Pulmonary artery endothelial cell (primary cell): ENCODE measurements at regions not wholly inside any gene's neighbourhood (a gene's known extent, or its start where the extent isn't known, plus 50 kb on each side); places are given as distances from the start of the nearest gene placed in this dataset.
"Not testable (repeated sequence)": the region's sequence is repeated elsewhere in the genome, so short reads cannot be mapped to it uniquely, and the experiment has no call there.

Experiments used
- DNase-seq: peaks from one replicate; pipeline ENCODE4 v3.0.0-alpha.2; 2011; ENCODE audit warnings: low read depth, low spot score

DNA sequence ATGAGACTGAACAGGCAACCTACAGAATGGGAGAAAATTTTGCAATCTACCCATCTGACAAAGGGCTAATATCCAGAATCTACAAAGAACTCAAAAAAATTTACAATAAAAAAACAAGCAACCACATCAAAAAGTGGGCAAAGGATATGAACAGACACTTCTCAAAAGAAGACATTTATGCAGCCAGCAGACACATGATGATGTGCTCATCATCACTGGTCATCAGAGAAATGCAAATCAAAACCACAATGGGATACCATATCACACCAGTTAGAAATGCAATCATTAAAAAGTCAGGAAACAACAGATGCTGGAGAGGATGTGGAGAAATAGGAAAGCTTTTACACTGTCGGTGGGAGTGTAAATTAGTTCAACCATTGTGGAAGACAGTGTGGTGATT, 51.7 kb upstream of the PAXBP1 start:
- not testable (repeated sequence) for DNase-seq

DNA sequence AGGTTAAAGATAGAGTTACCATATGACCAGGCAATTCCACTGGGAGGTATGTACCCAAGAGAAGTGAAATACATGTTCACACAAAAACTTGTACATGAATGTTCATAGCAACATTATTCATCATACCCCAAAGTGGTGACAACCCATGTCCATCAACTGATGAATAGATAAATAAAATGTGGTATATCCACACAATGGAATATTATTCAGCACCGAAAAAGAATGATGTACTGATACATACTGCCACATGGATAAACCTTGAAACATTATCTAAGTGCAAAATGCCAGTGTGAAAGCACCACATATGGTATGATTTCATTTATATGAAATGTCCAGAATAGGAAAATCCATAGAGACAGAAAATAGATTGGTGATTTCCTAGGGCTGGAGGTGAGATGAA, 53.4 kb upstream of the PAXBP1 start:
- DNase-seq: no peak

DNA sequence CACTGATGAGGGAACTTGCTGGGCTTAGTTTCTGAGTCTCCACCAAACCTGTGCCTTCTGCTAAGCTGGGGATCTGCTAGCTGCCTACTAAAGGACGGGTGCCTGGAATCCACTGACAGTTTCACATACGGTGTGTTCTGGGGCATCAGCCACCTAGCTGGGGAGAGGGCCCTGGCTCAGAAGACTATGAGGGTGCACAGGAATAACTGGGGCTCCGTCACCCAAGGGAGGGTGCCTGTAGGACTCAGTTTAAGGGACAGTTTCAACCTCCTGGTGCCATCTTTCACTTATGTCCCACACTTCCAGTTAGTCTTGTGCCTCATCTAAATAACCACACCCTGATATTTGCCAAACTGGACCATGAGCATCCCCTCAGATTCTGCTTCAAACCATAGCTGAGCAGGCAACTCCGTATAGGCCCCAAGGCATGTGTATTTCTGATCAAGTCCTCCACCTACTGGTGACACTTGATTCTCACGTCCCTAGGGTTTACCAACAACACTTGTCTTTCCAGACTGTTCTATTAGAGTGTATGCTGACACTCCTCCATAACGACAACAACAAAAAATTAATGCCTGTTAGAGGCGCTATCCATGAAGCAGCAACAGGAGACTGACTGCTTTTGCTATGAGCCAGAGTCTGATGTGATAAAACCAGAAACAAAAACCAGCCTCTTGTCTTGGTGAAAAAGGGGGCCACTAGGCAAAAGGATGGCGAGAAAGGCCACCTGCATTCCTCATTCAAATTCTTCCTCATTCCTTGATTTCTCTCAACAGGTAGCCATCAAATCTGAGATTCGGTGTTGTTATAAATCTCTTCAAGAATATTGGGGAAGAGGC, 55.0 kb upstream of the PAXBP1 start:
- peak; percentile 46 for DNase-seq

DNA sequence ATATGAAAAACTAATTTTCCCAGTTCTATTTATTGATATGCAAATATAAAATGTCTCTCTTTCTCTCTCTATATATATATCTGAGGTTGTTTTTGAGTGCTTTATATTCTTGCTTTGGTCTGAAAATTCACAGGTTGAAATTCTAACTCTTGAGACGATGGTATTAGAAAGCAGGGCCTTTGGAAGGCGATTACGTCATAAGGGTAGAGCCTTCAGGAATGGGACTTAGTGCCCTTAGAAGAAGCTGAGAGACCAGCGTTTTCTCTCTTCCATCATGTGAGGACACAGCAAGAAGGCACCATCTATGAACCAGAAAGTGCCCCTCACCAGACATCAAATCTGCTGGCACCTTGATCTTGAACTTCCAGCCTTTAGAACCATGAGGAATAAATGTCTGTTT, 57.4 kb upstream of the PAXBP1 start:
- DNase-seq: no peak

DNA sequence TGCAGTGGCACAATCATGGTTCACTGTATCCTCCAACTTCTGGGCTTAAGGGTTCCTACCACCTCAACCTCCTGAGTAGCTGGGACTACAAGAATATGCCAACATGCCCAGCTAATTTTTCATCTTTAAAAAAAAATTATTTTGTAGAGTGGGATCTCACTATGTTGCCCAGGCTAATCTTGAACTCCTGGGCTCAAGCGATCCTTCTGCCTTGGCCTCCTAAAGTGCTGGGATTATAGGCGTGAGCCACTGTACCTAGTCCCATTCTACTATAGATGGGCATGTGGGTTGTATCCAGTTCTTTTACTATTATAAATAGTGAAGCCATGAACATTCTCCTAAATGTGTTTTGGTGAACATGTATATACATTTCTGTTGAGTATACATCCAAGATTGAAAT, 57.9 kb upstream of the PAXBP1 start:
- DNase-seq: no peak

DNA sequence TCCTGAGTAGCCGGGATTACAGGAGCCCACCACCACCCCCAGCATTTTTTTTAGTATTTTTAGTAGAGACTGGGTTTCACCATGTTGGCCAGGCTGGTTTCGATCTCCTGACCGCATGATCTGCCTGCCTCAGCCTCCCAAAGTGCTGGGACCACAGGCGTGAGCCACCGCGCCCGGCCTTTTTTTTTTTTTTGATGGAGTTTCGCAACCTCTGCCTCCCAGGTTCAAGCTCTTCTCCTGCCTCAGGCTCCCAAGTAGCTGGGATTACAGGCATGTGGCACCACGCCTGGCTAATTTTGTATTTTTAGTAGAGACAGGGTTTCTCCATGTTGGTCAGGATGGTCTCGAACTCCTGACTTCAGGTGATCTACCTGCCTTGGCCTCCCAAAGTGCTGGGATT, 60.2 kb upstream of the PAXBP1 start:
- DNase-seq: not testable (repeated sequence)

DNA sequence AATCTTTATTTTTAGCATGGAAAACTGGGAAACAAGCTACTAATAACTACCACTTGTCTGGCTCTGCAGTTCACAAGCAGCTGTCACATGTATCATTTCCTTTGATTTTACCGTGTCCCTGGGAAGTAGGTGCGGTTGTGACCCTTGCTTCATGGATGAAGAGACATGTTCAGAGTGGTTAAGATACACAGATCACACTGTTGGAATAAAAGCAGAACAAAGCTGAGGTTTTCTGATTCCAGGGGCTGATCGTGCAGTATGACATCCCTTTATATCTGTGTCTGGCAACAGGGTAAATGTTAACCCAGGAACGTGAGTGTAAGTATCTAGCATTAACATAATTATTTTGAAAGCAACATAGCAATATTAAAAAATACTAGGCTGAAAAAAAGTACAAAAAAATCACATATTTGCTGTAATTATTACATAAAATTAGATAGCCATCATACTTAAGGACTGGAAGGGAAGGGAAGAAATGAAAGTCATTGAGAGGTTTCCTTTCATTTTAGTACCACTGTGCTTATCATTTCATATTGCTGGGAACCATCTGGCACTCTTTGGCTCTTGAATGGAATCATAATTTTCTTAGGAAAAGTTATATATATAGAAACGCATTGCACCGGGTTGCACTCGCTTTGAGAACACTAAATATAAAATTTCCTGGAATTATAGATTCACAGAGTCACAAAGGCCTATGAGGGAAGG, 62.8 kb upstream of the PAXBP1 start:
- DNase-seq: no peak

DNA sequence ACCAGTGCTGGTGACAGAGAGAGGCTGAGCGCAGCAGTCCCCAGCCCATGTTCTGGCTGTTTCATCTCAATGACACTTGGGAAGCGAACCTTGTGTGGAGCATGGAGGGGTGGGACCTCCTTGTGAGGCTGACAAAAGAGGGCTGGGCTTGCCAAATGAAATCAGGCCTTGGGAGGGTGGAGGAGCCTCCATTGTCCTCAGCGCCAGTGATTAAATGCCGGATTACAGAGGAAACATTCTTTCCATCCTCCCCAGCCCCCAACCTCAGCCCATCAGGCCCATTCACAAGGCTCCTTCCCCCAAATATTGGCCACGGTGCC, 63.3 kb upstream of the PAXBP1 start:
- DNase-seq: no peak

DNA sequence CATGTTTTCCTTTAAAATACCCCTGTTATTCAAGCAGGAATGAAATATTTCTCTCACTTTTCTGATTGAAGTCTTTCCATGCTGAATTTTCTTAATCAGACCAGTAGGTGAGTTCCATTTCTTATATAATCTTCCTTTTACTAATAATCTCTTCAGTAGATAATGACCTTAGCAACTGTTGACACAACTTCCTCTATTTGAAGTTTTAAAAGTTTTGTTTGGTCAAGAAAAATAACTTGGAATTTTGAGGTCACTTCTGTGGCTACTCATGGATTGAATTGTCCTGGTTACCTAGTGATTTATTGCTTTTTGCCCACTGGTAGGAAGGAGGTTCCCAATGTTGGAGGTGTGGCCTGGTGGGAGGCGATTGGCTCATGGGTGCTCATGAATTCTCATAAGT, 70.6 kb upstream of the PAXBP1 start:
- DNase-seq: no peak

DNA sequence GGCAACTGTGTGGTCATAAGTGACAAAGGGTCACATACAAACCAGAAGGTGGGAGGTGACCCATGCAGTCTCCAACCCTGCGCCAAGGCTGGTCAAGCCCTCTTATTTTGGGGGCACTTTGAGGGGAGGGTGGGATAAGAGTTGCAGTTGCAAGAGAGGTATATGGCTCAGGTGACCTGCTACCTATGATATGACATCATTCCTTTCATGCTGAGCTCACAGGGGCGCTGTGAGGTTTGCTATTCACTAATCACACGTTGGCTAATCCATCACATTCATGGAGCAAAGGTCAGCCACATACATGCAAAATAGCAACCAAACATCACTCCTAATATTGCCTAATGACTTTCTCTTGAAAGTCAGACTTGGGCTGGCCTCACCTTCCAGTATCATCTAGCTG, 72.0 kb upstream of the PAXBP1 start:
- DNase-seq: no peak

DNA sequence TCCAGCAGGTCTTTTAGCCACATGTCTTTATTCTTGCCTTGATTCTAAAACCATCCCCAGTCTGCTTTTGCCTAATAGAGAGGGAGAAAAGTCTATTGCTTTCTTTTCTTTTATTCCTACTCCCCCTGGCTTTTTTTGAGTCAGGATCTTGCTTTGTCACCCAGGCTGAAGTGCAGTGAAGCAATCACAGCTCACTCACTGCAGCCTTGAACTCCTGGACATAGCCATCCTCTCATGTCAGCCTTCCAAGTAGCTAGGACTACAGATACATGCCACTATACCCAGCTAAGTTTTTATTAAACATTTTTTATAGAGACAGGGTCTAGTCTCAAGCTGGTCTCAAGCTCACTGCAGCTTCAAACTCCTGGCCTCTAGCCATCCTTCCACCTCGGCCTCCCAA, 72.5 kb upstream of the PAXBP1 start:
- no peak for DNase-seq

DNA sequence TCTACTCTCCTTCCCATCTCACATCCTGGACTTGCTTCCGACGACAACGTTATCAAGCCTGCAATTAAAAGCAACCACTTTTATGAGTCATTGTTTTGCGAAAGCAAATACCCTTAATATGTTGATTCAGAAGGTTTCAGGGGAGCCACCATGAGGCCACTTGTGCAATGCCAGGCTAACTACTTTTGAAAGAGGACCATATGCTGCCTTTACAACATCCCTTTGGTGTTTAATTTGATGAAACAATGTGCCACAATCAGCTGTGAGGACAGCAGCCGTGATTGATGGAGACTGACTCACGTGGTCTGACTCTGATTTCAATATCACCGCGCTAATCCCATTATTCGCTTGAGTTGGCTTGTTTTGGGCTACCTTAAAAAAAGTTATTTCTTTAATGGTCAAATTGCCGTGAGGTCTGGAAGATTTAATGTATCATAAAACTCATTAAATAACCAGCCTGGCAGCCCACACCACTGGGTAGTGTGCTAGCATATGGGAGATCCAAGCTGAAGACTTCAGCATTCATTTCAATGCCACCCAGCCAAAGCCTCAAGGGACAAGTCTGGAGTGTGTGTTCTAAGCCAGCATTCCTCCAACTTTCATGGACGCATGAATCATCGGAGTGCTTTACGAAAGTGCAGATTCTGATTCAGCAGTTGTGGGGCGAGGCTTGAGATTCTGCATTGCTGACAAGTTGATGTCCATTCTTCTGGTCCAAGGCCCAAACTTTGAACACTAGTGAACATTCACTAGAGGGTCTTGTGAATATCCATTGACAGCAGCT, 73.3 kb upstream of the PAXBP1 start:
- DNase-seq: no peak

DNA sequence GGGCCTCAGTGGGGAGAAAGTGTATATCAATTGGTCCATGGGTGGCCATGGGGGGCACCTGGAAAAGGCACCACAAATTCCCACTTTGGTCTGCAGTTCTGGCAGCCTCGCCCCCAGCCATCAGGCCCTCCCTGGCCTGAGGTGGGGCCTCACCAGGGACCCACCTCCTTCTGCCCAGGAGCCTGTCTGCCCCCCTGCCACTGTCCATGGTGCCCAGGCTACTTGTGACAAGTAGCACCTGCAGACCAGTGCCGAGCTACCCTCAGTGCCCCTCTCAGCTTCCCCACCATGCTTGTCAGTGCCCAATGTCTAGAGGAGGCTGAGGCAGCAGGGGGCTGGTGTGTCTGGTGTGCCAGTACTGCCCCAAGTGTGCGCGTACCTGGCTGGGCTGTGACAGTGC, 87.1 kb upstream of the PAXBP1 start:
- no peak for DNase-seq

DNA sequence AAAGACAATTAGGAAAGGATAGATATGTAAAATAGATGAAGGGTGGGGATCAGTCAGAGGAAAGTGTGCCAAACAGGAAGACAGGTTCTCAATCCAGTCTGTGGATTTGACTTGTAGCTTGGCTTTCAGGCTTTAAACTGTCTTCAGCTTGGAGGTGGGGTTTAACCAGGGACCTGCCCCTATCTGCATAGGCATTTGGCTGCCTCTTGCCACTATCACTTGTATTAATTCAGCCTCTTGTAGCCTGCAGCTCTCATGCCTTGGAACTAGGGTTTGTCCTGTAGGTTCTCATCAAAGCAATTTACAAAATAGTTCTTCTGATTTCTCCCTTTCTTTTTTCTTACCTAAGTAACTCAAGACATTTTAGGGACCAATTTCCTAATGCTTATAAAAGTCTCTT, 88.8 kb upstream of the PAXBP1 start:
- DNase-seq: no peak

DNA sequence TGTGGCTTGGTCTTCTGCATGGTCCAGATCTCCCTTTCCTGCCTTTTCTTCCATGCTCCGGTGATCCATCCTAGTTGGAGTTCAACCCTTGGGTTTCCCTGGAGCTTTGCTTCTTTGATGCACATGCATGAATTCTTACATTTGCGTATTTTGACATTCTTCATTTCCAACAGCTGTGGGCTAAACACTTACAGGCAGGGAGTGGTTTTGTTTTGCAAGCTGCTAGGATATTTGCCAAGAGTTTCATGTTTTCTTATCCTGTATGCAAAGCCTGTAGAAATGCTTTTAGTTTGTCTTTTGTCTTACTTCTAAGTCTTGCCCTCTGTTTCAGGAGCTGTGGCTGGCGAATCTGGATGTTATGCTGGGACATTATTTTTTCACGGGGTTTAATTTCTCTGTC, 90.3 kb upstream of the PAXBP1 start:
- DNase-seq: no peak

DNA sequence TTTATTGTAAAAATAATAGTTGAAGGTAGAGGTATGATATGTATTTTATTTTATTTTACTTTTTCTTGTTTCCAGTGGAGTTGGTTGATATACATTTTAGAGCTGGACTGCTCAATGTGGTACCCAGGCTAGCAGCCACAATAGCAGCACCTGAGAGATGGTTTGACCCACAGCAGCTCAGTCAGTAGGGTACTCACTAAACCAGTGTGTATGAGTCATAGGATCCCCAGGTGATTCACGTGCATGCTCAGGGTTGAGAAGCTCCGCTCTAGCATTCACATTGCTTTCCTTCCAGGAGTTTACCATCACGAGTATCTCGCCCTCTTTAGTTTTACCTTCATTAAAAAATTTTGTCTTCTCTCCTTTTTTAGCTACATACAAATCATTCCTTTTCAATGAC, 96.0 kb upstream of the PAXBP1 start:
- DNase-seq: no peak

DNA sequence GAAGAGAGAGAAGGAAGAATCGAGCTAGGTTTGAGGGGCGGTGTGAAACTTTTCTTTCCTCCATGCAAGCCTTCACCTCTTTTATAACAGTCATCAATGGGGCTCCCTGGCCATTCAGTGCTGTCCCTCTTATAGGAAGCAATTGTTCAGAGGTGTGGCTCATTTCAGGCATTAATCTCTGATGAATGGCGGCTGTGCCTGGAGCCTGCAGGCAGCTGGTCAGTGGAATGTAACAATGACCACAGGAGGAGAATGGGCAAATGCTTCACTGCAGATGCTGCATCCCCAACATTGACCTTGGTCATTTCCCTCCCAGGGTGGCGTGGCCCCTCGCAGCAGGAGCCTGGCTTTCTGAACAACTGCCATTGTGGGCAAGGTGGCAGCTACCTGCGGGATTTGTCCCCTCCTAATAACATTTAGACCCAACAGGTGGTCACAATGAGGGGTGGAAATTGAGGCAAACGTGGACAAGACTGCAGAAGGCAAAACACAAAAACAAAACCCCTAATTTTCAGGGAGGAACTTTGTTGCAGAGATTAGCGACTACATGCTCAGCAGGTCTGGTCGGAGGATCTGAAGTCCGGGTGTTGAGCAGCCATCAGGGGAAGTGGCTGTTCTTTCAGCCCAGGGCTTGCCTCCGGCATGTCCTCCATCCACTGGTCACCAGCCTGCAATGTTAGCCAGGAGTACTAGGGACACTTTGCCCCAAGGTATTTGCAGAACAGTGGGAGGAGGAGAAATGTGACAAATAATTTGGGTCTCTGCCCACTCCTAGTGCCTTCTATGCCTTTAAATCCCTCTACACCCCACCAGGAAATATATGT, 97.3 kb upstream of the PAXBP1 start:
- no peak for DNase-seq

DNA sequence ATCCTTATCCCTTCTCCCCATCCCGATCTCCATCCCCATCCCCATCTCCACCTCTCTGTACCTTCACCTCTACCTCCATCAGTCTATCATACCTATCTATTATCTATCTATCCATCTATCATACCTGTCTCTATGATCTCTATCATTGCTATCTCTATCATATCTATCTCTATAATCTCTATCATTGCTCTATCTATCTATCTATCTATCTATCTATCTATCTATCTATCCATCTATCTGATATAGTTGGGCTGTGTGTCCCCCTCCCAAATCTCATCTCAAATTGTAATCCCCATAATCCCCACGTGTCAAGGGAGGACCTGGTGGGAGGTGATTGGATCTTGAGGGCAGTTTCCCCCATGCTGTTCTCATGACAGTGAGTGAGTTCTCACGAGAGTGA, 97.9 kb upstream of the PAXBP1 start:
- no peak for DNase-seq

DNA sequence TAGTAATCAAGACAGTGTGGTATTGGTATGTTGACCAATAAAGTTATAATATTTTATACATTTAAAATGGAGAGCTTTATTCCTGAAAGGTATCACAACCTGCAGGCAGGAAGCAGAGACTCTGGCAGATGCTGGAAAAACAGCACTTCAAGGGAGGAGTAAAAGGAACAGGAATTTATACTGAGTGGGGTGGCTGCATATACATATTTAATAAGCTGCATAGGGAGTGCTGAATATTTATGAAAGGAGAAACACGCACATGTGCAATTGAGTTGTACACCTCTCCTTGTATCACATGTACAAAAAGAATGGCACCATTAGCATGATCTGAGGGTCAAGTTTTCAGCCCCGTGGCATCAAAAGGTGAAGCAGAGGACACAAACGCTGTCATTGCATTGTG, 104.9 kb upstream of the PAXBP1 start:
- DNase-seq: no peak

DNA sequence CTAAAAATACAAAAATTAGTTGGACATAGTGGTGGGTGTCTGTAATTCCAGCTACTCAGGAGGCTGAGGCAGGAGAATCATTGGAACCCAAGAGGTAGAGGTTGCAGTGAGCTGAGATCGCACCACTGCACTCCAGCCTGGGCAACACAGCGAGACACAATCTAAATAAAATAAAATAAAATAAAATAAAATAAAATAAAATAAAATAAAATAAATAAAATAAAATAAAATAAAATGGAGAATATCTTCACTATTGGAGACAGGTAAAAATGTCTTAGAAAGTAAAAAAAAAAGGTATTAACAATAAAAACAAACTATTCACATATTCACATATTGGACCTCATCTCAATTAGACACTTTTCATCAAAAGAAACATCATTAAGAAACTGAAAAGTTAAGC, 106.3 kb upstream of the PAXBP1 start:
- not testable (repeated sequence) for DNase-seq

DNA sequence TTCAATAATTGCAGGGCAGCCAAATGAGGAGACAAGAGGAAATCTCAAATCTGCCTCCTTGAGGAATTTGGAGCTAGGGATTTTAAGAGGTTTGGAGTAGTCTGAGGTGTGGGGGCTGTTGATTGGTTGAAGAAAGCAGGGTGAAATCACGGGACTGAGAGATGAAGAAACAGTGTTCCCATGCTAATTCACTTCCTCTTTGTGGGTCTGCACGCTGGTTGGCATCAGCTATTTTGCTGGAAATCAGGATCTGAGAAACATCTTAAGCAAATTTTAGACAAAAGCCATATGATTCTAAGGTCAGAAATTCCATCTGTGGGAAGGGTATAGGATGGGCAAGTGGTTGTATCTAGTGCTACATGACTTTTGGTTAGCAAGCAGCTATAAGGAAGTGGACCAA, 107.1 kb upstream of the PAXBP1 start:
- DNase-seq: no peak

DNA sequence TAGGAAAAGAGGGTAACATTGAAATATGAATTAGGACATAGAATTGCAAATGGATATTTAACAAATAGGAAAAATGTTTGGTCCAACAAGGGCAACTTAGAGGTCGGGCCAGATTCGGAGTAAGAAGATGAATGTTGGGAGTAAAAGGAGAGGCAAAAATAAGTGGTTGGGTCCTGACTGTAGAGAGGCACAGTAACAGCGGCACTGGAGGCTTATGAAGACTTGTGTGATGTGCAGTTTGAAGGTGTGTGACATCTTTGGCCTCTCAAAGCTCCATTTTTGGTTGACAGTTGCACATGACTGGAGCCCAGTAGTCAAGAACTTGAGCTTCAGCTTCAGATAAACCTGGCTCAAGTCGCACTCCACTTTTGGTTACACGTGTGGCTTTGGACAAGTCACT, 109.9 kb upstream of the PAXBP1 start:
- no peak for DNase-seq
